ENCODE measurements at regions not wholly inside any gene's neighbourhood (a gene's known extent, or its start where the extent isn't known, plus 50 kb on each side); places are given as distances from the start of the nearest gene placed in this dataset.

GRCh38 chr5:86675311-86675710, 57.6 kb downstream of the COX7C start:
- TF ChIP-seq CTCF (IDR thresholded peaks at IDR 0.05; ENCODE audit: insufficient read depth, low read length) (no peak), REST (IDR thresholded peaks at IDR 0.05; ENCODE audit: insufficient replicate concordance, low read depth) (no peak)

Measured in HL-60 (cell line).